Epithelial cell of prostate (primary cell): ENCODE measurements at regions not wholly inside any gene's neighbourhood (a gene's known extent, or its start where the extent isn't known, plus 50 kb on each side); places are given as distances from the start of the nearest gene placed in this dataset.

Experiments
- DNase-seq: peaks from one replicate; pipeline ENCODE4 v3.0.0-alpha.2; 2011; ENCODE audit warnings: low read depth, low spot score
- H3K27ac ChIP-seq: fragments of 450-650 bp; 2 replicates; pipeline ENCODE4 v1.5.1; 2017; ENCODE audit warnings: mild to moderate bottlenecking

DNA sequence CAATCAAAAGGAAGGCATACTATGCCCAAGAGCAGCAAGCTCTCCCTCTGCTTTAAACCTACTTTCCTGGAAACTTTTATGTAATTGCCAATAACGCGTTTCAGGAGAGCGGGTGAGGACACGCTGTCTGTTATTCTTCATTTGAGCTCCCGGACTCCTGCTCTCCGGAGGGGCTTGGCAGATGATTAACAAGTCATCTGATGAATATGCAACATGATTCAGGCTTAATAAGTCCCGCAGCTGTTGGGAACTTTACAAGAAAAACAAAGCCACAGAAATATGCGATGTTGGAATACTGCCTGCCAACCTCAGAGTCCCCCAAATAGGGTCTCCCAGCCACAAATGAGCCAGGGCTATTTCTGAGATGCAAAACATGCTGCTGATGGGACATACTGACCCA, 348.0 kb downstream of the GPAM start:
- no peak overlapping the region for H3K27ac ChIP-seq
- no peak for DNase-seq

DNA sequence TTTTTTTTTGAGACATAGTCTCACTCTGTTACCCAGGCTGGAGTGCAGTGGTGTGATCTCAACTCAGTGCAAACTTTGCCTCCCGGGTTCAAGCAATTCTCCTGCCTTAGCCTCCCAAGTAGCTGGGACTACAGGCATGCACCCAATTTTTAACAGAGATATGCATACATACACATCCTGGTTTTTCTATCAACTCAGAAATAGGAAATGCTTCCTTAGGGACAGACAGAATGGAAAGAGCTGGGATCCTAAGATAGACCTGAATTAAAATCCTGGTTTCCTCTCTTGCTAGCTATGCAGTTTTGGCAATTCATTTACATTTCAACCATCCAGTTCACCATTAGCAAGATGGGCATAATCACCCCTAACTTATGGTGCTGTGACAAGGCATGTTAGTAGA, 347.5 kb downstream of the GPAM start:
- no peak for DNase-seq
- H3K27ac ChIP-seq: no peak overlapping the region

DNA sequence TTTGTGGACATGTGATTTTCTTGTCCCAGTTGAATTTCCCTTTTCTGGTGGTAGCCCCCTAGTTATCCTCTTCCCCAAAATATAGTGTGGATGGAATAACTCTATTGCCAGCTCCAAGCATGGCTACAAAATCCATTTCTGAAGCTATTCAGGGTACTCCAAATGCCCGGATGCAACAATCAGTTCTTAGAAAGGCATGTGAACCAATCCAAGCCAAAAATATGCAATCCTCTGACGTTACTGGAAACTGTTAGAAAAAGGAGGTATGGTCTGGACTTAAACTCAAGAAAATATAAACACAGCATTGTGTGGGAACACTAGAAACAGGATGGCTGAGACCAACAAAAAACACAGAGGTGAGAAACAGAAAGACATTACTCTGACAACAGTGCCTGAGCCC, 347.0 kb downstream of the GPAM start:
- no peak overlapping the region for H3K27ac ChIP-seq
- DNase-seq: no peak

DNA sequence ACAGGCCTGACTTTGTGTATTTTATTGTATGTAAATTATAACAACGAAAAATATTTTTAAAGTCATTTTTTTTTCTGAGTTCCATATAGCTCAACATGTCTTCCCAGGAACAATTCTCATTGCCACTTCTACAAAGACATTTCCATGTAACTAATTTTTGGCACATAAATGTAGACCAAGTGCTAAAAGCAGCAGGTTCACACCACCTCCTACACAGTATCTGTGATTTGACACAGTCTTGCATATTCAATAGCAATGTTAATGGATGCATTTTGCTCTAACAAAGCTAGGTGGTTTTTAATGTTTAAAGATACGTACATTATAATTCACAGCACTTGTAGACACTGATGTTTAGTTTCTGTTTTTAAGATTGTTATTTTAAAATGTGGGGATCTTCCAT, 346.5 kb downstream of the GPAM start:
- DNase-seq: no peak
- H3K27ac ChIP-seq: no peak overlapping the region

DNA sequence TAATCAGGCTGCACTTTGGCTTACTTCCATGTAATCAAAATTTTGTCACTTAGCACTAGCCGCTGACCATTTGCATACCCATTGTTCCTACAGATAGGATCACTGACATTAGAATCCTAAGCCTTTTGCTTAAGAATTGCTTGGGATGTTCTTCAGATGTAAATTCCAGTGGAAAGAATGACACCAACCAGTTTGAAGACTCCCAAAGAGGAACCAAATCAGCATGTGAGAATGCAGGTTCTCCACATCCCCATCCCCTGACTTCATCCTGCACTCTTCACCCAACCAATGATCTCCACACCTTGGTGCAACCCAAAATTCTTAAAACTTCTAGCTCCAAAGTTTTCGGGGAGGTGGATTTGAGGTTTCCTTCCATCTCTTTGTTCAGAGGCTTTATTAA, 345.6 kb downstream of the GPAM start:
- DNase-seq: no peak
- no peak overlapping the region for H3K27ac ChIP-seq

DNA sequence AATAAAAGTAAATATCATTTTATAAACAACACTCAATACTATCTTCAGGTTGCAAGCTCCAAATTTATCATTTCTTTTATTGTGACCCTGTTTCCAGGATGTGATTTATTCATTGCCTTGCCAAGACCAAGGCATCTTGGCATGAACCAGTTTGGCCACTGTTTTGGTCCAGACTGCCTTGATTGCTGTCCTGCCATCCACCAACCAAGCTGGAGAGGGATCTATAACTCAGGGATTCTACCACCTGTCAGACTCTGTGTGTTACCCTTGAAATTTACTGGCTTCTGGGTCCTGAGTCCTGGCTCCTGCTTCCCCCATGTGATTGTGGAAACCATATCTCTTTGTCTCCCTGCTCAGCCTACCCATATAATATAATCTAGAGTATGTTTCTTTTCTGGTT, 343.0 kb downstream of the GPAM start:
- DNase-seq: no peak
- H3K27ac ChIP-seq: no peak overlapping the region

DNA sequence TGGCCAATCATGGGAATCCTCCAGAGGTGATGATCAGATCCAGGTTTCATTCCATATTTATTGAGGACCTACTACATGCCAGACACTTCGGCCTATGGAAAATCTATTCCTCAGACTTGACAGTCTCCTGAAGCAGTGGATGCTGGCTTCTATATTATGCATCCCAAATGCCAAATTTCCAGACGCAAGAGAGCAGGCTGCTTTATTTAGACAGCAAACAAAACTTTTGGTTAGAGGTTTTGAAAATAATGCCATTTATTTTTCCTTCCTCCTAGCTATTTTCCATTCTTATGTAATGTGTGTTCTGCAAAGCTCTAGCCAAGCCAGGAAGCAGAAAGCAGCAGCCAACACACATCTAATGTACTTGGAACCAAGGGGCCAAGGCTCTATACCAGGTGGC, 330.8 kb downstream of the GPAM start:
- no peak overlapping the region for H3K27ac ChIP-seq
- no peak for DNase-seq

DNA sequence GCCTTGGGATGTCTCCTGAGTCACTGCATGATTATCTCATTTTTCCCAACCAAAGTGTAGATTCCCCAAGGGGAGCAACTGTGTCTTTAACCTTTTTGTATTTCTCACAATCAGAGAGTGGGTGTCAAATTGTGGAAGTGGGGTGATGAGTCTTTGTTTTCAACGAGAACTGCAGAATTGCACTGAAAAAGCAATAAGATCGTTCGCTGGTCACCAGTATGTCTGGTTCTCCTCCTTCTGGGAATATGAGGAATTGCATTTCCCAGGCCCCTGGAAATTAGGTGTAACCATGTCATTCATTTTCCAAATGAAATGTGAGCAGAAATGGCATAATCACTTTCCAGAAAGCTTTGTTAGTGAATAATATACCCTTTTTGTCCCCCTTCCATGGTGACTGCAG, 326.9 kb downstream of the GPAM start:
- no peak overlapping the region for H3K27ac ChIP-seq
- DNase-seq: no peak

DNA sequence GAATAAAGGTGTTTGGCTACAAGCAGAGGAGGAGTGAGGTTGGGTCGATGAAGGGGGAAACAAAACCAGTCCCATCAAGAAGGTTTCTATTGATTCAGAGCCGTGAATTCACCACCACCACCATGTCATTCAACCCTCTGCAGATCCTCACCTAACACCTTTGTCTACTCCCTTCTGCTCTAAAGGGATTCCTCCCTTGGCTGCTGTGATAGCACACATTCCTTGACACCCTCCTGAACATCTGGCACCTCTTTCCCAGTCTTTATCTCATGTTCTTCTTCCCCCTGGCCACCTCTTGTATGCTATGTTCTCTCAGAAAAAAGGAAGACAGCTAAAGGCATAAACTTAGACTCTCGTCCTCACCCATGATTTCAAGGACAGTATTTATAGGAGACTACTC, 318.0 kb downstream of the GPAM start:
- DNase-seq: no peak
- no peak overlapping the region for H3K27ac ChIP-seq

DNA sequence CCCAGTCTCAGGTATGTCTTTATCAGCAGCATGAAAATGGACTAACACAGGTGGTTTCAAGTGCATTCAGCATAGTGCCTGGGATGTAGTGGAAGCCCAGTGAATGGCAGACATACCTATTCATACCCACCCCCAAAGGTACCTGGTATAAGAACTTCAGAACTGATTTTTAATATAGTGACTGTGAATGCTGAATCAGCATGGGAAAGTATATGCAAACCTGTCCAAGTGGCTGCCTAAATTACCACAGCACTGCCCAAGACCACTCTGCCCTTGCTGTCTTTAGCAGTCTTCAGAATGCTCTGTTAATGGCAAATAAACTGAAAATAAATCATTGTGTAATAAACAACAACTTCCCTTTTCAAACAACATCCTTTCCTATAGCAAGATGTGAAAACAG, 312.1 kb downstream of the GPAM start:
- no peak overlapping the region for H3K27ac ChIP-seq
- DNase-seq: no peak

DNA sequence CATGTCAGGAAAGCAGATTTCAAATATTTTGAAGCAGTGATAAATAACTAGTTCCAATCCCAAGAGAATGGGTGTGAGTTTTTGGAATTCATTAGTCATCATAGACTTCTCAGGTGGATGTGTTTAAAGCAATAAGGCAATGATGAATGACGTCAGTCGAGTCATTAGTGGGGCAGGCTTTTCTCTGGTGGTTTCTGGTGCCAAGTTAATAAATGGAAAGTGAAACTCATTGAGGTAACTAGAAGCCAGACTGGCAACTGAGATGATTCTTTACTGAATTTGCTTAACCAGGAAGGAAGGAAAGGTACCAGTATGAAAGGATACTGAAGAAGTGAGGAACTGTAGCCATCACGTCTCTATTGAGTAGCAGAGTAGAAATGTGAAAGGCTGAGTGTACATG, 311.0 kb downstream of the GPAM start:
- peak; percentile 24 for DNase-seq

DNA sequence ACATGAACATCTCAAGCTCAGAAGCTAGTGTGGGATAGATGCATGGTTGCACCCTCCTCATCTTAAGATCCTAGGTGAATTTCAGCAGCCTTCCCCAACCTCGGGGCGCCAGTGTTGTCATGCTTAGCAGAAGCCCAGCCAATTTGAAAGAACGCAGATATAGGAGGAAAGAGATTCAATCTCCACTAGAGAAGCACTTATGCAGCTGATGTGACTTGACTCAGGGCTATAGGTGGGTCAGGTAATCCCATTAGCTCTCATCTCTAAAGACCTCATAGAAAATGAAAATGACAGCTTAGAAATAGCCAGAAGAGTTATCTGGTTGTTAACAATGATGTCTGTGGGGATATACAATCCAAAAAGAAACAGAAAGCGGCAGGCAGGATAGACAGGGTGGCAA, 310.5 kb downstream of the GPAM start:
- no peak overlapping the region for H3K27ac ChIP-seq
- DNase-seq: no peak

More for the DNA sequence above, 311.0 kb downstream of the GPAM start:
- H3K27ac ChIP-seq: no peak overlapping the region

DNA sequence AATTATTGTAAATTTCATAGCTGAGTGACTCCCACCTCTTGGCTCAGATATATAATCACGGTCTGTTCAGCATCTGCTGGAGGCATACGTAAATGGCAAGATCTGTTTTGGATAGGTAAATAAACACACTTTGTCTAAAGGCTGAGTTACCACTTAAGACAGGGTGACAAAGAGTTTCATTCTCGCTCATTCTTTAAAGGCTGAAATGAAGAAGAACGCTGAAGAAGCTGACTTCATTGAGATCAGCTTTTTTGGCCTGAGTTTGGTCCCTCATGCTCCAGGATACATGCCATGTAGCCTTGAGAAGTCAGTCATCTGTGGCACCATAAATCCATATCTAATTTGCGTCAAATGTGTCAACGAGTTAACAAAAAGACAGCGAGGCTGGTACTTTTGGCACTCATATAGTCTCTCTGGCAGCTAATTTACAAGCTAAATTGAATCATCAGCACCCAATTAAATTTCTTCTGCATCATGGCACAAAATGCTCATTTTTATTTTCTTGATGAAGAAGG, 309.9 kb downstream of the GPAM start:
- no peak overlapping the region for H3K27ac ChIP-seq
- no peak for DNase-seq

DNA sequence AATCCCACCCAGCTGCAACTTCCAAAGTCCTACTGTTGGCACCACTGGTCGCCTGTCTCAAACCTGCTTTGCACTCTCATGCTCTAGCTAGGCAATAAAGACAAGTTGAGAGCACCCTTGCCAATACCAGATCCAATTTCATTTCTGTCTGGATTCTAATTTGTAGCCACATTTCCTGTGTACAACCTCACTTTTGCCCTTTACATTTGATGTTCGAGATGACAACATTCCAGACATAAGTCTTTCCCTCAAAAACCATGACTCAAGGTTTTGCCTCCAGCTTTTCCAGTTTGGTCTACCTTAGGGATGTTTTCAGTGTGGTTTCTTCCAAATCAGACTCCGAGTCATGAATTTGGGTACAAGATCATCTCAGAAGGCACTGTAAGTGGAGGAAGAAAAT, 309.0 kb downstream of the GPAM start:
- no peak overlapping the region for H3K27ac ChIP-seq
- no peak for DNase-seq

DNA sequence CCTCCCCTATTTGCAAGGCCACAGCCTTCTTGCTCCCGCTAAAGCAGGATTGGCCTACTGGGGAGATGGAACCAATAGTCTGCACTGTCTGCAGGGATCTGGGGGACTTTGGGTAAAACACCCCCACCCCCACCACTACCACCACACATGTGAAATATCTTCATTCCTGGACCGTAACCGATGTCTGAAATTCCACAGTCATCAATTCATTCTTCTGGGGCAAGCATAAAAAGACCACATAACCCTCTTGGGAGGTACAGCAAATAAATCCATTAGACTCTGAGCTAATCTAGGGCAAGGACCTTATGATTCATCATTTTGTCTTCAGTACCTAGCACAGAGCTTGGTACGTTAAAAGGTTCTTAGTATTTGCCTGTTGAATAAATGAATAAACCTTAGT, 307.8 kb downstream of the GPAM start:
- DNase-seq: no peak

DNA sequence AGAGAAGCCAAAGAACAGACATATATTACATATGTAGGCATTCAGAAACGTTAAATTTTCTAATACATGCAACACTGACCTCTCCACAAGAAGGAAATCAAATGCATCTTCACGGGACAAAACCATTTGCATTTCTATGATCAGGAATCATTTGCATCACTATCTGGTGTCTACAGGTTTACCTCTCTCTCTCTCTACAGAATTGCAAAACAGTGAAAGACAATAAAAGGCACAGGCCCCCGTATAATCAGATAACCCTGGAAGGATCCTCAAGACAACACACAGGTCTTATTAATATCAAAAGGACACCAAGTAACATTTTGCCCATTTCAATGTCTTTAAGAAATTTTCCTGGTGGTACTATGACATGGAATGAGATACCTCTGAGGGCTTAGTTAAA, 306.3 kb downstream of the GPAM start:
- DNase-seq: no peak

More for the DNA sequence above, 307.8 kb downstream of the GPAM start:
- H3K27ac ChIP-seq: no peak overlapping the region

DNA sequence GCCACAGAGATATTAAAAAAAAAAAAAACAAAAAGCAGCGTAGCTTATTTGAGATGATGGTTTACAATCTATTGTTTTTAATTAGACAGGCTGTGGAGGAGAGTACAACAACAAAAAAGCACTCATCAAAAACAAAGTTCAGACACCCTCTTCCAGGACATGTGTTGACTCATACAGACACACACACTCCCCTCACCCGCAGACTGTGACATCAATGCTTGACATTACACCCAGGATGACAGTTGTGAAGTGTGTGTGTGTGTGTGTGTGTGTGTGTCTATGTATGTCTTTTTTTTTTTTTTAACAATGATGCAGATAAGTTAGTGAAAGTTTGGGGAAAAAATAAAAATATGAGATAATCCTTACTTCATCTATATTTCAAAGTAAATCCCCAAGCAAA, 303.6 kb downstream of the GPAM start:
- no peak for DNase-seq
- no peak overlapping the region for H3K27ac ChIP-seq

More for the DNA sequence above, 306.3 kb downstream of the GPAM start:
- no peak overlapping the region for H3K27ac ChIP-seq

DNA sequence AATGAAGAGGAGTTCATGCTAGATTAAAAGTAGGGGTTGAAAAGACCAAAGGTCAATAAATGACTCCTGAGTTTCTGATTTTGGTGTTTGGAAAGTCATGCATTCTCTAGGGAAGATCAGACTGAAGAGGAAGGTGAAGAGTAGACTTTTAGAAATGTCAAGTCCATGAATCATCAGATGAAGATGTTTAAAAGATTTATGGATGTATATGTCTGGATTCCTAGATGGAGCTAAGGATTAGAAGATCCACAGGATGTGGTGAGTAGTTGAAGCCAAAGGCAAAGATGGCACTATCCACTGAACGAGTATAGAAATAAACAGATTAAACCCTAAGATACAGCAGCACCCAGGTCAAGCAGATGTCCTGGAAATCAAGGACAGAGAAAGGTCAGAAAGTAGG, 298.5 kb downstream of the GPAM start:
- H3K27ac ChIP-seq: no peak overlapping the region
- no peak for DNase-seq

DNA sequence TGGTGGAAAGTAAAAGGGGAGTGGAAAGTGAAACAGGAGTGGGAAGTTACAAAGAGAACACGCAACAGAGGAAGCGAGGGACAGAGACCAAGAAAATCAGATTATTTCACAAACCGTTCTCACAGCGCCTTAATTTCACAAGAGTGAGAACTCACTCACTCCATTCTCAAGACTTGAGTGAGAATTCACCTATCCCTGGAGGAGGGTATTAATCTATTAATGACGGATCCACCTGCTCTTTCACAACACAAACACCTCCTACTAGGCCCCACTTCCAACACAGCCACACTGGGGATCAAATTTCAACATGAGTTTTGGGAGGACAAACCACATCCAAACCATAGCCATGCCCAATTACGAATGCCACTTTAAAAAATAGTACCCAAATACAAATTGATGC, 297.6 kb downstream of the GPAM start:
- no peak overlapping the region for H3K27ac ChIP-seq
- DNase-seq: no peak

DNA sequence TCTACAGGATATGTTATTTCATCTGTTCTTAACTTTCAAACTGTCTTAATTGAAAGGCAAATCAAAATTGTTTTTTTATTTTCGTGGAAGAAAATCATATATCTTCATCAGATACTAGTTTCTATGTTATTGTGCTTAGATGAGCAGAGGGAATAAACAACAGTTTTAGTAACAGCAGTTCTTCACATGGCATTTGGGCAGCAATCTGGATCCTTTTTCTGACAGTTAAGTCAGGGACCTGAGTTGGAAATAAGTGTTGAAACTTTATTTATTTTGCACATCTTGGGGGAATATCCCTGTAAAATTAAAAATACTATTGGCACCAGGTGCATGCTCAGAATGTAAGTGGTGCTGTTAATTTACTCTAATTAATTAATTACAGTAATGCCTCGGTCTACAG, 296.3 kb downstream of the GPAM start:
- H3K27ac ChIP-seq: no peak overlapping the region
- no peak for DNase-seq

DNA sequence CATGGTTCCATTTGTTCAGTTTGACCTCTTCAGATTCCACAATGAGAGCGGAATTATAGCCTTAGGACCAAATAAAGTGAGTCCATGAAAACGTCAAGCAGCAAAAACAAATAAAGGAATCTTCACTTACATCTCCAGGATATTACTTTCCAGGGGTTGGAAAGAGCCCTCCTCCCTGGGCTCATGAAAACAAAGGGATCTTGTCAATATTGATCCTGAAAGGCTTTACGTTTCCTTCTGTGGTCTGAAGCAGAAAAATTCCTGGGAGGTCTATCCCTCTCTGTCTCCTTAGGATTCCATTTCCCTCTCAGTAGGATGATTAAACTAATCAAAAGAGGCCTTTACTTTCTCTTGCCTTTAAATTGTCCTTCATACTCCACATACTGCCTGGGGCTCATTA, 293.5 kb downstream of the GPAM start:
- no peak for DNase-seq
- no peak overlapping the region for H3K27ac ChIP-seq

DNA sequence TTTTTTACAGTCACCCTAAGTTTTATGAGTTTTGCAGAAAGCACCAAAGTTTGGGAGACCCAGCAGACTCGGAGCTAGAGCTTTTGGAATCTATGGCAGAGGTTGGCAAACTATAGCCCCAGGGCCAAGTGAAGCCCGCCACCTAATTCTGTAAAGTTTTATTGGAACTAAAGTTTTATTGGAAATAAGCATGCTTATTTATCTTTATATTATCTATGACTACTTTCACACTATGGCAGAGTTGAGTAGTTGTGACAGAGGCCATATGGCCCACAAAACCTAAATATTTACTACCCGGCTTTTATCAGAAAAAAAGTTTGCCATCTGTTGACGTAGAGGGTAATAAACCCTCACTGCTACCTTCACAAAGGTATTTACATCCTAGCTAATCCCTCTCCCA, 267.6 kb downstream of the GPAM start:
- DNase-seq: no peak

DNA sequence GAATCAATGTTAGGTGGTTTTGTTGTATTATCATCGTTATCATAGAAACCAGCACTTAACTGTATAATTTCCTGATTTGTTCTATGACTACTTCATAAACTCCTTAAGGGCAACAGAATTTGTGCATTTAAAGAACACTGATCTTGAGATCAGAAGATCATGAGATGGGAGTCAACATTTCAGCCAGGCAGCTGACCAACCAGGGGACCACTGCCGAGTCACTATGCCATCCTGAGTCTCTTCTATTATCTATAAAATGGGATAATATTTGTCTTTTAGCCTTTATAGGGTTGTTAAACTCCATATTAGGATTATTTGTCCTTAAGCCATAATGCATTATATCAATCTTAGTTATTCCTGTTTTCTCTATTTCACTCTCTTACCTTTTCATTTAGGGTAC, 261.7 kb downstream of the GPAM start:
- no peak overlapping the region for H3K27ac ChIP-seq
- no peak for DNase-seq

More for the DNA sequence above, 267.6 kb downstream of the GPAM start:
- H3K27ac ChIP-seq: no peak overlapping the region
